ENCODE measurements at regions not wholly inside any gene's neighbourhood (a gene's known extent, or its start where the extent isn't known, plus 50 kb on each side); places are given as distances from the start of the nearest gene placed in this dataset.

DNA sequence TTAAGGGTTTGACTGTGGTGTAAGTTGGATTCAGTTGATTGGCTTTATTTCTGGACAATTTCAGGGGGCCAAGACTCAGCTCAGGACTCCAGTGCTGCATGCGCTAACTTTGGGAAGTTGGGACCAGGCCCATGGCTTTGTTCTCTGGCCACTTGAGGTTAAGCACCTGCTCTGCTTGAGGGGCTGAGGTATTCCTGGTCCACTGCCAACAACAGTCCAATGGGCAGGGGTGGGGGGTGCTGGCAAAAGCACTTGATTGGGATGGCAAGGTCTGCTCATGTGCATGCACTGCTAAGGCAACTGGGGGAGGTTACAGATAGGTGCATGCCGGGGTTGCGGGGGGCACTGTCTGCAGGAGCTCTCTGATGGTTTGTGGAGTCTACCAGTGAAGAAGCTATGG, 52.6 kb upstream of the ASB17 start:
- no peak for DNase-seq (ENCODE audit: low read depth)
- no peak overlapping the region for H3K4me3 ChIP-seq (ENCODE audit: control insufficient read depth, low read depth, low read length)
- TF ChIP-seq, protein P1, sequence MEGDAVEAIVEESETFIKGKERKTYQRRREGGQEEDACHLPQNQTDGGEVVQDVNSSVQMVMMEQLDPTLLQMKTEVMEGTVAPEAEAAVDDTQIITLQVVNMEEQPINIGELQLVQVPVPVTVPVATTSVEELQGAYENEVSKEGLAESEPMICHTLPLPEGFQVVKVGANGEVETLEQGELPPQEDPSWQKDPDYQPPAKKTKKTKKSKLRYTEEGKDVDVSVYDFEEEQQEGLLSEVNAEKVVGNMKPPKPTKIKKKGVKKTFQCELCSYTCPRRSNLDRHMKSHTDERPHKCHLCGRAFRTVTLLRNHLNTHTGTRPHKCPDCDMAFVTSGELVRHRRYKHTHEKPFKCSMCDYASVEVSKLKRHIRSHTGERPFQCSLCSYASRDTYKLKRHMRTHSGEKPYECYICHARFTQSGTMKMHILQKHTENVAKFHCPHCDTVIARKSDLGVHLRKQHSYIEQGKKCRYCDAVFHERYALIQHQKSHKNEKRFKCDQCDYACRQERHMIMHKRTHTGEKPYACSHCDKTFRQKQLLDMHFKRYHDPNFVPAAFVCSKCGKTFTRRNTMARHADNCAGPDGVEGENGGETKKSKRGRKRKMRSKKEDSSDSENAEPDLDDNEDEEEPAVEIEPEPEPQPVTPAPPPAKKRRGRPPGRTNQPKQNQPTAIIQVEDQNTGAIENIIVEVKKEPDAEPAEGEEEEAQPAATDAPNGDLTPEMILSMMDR (conservative IDR thresholded peaks at IDR 0.05; ENCODE audit: control insufficient read depth, insufficient read depth, low read depth, low read length), result no peak

DNA sequence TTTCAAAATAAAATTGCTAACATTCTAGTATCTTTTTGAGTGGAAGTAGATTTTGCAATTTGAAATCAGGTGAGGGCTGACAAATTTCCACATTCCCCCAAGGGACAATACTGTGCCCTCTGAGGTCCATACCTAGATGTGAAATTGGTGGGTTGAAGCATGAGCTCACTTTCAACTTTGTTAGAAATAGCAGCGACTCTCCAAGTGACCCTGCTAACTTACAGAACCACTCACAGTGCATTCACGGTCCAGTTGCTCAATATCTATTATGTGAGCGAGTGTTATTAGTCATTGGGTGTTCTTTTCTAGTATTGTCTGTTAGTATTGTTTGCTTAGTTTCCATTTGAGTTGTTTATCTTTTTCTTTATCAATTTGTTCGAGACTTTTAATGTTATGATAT, 53.6 kb upstream of the ASB17 start:
- TF ChIP-seq, protein P1 (conservative IDR thresholded peaks at IDR 0.05; ENCODE audit: control insufficient read depth, insufficient read depth, low read depth, low read length), result no peak
- H3K4me3 ChIP-seq (ENCODE audit: control insufficient read depth, low read depth, low read length), result no peak overlapping the region
- DNase-seq (ENCODE audit: low read depth), result peak; percentile 73

- no peak overlapping the region for H3K4me3 ChIP-seq (ENCODE audit: control insufficient read depth, low read depth, low read length)
- peak; percentile 26 for DNase-seq (ENCODE audit: low read depth)
- TF ChIP-seq, protein P1 (conservative IDR thresholded peaks at IDR 0.05; ENCODE audit: control insufficient read depth, insufficient read depth, low read depth, low read length), result no peak
These were observed 54.3 kb upstream of the ASB17 start for GRCh38 chr1:75986478-75986877.

DNA sequence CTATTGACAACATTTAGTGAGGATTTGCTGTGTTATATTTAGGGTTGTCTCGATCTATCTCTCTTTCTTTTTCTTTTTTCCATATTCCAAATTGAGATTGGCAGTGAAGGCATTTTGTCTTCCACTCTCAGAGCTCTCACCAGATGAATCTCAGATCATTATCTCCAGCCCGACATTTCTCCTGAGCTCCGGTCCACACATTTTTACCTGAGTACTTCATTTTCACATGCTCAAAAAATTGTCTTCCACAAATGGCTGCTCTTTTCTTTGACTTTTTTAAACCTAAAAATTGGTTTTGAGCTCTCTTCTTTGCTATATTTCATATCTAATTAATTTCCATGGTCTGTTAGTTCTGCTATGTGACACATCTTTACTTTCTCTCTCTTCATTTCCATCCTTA, 56.9 kb upstream of the ASB17 start:
- TF ChIP-seq, protein P1 (conservative IDR thresholded peaks at IDR 0.05; ENCODE audit: control insufficient read depth, insufficient read depth, low read depth, low read length), result no peak

DNA sequence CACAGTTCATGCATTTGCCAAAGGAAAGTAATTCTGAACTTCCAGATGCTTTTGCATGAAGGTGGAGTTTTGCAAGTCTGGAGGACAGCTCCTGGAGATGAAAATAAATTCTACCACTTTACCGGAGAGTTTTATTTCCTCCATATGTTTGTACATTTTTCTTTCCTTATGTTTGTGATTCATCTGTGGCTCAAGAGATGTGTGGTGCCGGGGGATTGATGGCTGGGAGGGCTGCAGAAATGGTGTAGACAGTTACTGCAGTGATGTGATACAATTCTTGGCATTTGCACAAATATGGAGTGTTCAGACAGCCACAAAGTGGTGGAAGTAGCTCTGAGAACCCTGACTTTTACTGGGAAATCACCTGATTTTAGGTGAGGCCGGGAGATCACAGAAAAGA, 58.5 kb upstream of the ASB17 start:
- no peak for DNase-seq (ENCODE audit: low read depth)
- TF ChIP-seq, protein P1 (conservative IDR thresholded peaks at IDR 0.05; ENCODE audit: control insufficient read depth, insufficient read depth, low read depth, low read length), result no peak
- no peak overlapping the region for H3K4me3 ChIP-seq (ENCODE audit: control insufficient read depth, low read depth, low read length)

More for the DNA sequence above, 56.9 kb upstream of the ASB17 start:
- no peak for DNase-seq (ENCODE audit: low read depth)
- H3K4me3 ChIP-seq (ENCODE audit: control insufficient read depth, low read depth, low read length), result no peak overlapping the region

- TF ChIP-seq, protein P1 (conservative IDR thresholded peaks at IDR 0.05; ENCODE audit: control insufficient read depth, insufficient read depth, low read depth, low read length), result peak; percentile 83
- H3K4me3 ChIP-seq (ENCODE audit: control insufficient read depth, low read depth, low read length), result no peak overlapping the region
These were observed 59.4 kb upstream of the ASB17 start for GRCh38 chr1:75991497-75992114.

GRCh38 chr1:75992312-75992711, 60.1 kb upstream of the ASB17 start:
- no peak overlapping the region for H3K4me3 ChIP-seq (ENCODE audit: control insufficient read depth, low read depth, low read length)
- TF ChIP-seq, protein P1 (conservative IDR thresholded peaks at IDR 0.05; ENCODE audit: control insufficient read depth, insufficient read depth, low read depth, low read length), result no peak
- DNase-seq (ENCODE audit: low read depth), result peak; percentile 18

More at GRCh38 chr1:75991497-75992114, 59.4 kb upstream of the ASB17 start:
- peak; percentile 85 for DNase-seq (ENCODE audit: low read depth)
